Colonic mucosa (tissue), 4 donors: ENCODE measurements at regions not wholly inside any gene's neighbourhood (a gene's known extent, or its start where the extent isn't known, plus 50 kb on each side); places are given as distances from the start of the nearest gene placed in this dataset.
"Not testable (repeated sequence)": the region's sequence is repeated elsewhere in the genome, so short reads cannot be mapped to it uniquely, and the experiment has no call there.

Experiments used
- DNase-seq: peaks from one replicate; pipeline ENCODE4 v3.0.0-alpha.2; 2020
- H3K27ac ChIP-seq: fragments of 200-600 bp; one replicate; pipeline ENCODE4 v1.8.0; 2021
- H3K27me3 ChIP-seq: fragments of 200-600 bp; one replicate; pipeline ENCODE4 v1.8.0; 2021
- H3K36me3 ChIP-seq: fragments of 200-600 bp; one replicate; pipeline ENCODE4 v1.8.0; 2021
- H3K4me1 ChIP-seq: fragments of 200-600 bp; one replicate; pipeline ENCODE4 v1.8.0; 2021; ENCODE audit warnings: mild to moderate bottlenecking
- H3K4me3 ChIP-seq: fragments of 200-600 bp; one replicate; pipeline ENCODE4 v1.8.0; 2021
- H3K9ac ChIP-seq, 2 donors: one replicate each; pipeline ENCODE4 v1.7.0; 2013; ENCODE audit warnings: control low read depth in 2 of 2, low read depth in 2 of 2, low read length in 2 of 2
- H3K9me3 ChIP-seq: fragments of 200-600 bp; one replicate; pipeline ENCODE4 v1.8.0; 2021
- CTCF ChIP-seq: fragments of 200-600 bp; IDR thresholded peaks from one replicate; pipeline ENCODE4 v1.8.0; 2022; ENCODE audit warnings: antibody characterized with exemption, mild to moderate bottlenecking
- intact Hi-C: fragments of 100-400 bp; cut with DNase I; formaldehyde crosslinking; loops from one replicate; pipeline ENCODE4 v1.14.1; 2022
- donor health status: healthy.
- donor health status: DM: no; HTN: no; CAD: no.
- donor health status: DM: no; HTN: no; CAD: no.

- Histone ChIP-seq H3K4me3 (no peak overlapping the region), H3K27me3 (no peaks in the 10 kb centered on the region), H3K9me3 (no peaks in the 10 kb centered on the region), H3K4me1 (no peaks in the 10 kb centered on the region), H3K27ac (no peak overlapping the region), H3K36me3 (no peaks in the 10 kb centered on the region), H3K9ac (no peak overlapping the region)
- no peak for TF ChIP-seq CTCF
- DNase-seq = no peak
- intact Hi-C loops = no loop called here
Observed at GRCh38 chr2:239721531-239721930, 303.6 kb downstream of the NDUFA10 start.

GRCh38 chr2:239720361-239721360 lies 304.5 kb downstream of the NDUFA10 start:
- no peak for TF ChIP-seq CTCF
- intact Hi-C loops = no loop called here
- Histone ChIP-seq H3K27ac (no peak overlapping the region), H3K27me3 (no peaks in the 10 kb centered on the region), H3K4me1 (no peaks in the 10 kb centered on the region), H3K36me3 (no peaks in the 10 kb centered on the region), H3K4me3 (no peak overlapping the region), H3K9me3 (no peaks in the 10 kb centered on the region), H3K9ac (no peak overlapping the region)
- no peak for DNase-seq

GRCh38 chr2:239719791-239720360 lies 305.3 kb downstream of the NDUFA10 start:
- no peak for TF ChIP-seq CTCF
- no peak for DNase-seq
- no peaks in the 10 kb centered on the region for H3K4me1 ChIP-seq
- H3K36me3 ChIP-seq = no peaks in the 10 kb centered on the region
- no peak overlapping the region for H3K27ac ChIP-seq
- no peaks in the 10 kb centered on the region for H3K9me3 ChIP-seq
- intact Hi-C loops = no loop called here
- no peaks in the 10 kb centered on the region for H3K27me3 ChIP-seq
- H3K9ac ChIP-seq = no peak overlapping the region
- no peak overlapping the region for H3K4me3 ChIP-seq

- intact Hi-C loops, H3K4me1 ChIP-seq, H3K27ac ChIP-seq, H3K36me3 ChIP-seq, DNase-seq, H3K4me3 ChIP-seq, H3K27me3 ChIP-seq, H3K9ac ChIP-seq, H3K9me3 ChIP-seq: not testable (repeated sequence)
Observed at GRCh38 chr2:239718991-239719390, 306.2 kb downstream of the NDUFA10 start.

- Histone ChIP-seq H3K4me1 (no peaks in the 10 kb centered on the region), H3K4me3 (no peak overlapping the region), H3K27me3 (no peaks in the 10 kb centered on the region), H3K9me3 (no peaks in the 10 kb centered on the region), H3K36me3 (no peaks in the 10 kb centered on the region), H3K27ac (no peak overlapping the region), H3K9ac (no peak overlapping the region)
- intact Hi-C loops = no loop called here
- no peak for TF ChIP-seq CTCF
- no peak for DNase-seq
Observed at GRCh38 chr2:239717706-239718105, 307.4 kb downstream of the NDUFA10 start.

- H3K36me3 ChIP-seq = no peaks in the 10 kb centered on the region
- no peak overlapping the region for H3K27ac ChIP-seq
- no peaks in the 10 kb centered on the region for H3K27me3 ChIP-seq
- no peak overlapping the region for H3K9ac ChIP-seq
- no peaks in the 10 kb centered on the region for H3K9me3 ChIP-seq
- intact Hi-C loops = no loop called here
- no peak for DNase-seq
- H3K4me1 ChIP-seq = no peaks in the 10 kb centered on the region
- H3K4me3 ChIP-seq = no peak overlapping the region
- no peak for TF ChIP-seq CTCF
Observed at GRCh38 chr2:239717319-239717675, 307.8 kb downstream of the NDUFA10 start.
